ENCODE measurements at regions not wholly inside any gene's neighbourhood (a gene's known extent, or its start where the extent isn't known, plus 50 kb on each side); places are given as distances from the start of the nearest gene placed in this dataset.

GRCh38 chr4:125776146-125776545 is 461.4 kb downstream of the FAT4 start:
- TF ChIP-seq, protein P1, sequence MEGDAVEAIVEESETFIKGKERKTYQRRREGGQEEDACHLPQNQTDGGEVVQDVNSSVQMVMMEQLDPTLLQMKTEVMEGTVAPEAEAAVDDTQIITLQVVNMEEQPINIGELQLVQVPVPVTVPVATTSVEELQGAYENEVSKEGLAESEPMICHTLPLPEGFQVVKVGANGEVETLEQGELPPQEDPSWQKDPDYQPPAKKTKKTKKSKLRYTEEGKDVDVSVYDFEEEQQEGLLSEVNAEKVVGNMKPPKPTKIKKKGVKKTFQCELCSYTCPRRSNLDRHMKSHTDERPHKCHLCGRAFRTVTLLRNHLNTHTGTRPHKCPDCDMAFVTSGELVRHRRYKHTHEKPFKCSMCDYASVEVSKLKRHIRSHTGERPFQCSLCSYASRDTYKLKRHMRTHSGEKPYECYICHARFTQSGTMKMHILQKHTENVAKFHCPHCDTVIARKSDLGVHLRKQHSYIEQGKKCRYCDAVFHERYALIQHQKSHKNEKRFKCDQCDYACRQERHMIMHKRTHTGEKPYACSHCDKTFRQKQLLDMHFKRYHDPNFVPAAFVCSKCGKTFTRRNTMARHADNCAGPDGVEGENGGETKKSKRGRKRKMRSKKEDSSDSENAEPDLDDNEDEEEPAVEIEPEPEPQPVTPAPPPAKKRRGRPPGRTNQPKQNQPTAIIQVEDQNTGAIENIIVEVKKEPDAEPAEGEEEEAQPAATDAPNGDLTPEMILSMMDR (IDR thresholded peaks at IDR 0.05), result no peak
- TF ChIP-seq POLR2A (IDR thresholded peaks at IDR 0.05), result no peak
- intact Hi-C loops (cut with DNase I; ENCODE audit: low total_unique reads), result no loop called here
- WGBS, 2 donors, result 73 to 81% methylated on average over 4 of the region's 4 CpGs
- no peak overlapping the region for H3K4me3 ChIP-seq (ENCODE audit: low read depth, poor library complexity, severe bottlenecking)
- no peak for DNase-seq (ENCODE audit: low spot score in 2 of 2)

DNA sequence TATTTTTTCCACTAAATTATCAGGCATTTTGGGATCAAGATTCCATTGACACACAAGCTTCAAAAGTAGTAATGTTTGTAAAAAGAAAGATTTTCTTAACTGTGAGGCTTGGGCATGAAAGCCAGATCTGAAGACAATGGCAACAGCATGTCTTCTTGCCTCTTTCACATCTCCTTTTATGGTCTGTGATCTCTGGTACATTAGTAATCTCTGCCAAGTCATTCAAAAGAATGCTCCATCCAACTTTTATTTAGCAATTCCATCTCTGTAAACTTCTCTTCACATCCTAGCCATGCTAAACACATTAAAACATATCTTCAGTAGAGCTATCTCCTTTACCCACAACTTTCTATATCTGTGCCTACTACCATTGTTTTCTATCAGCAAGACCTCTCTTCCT is 465.4 kb downstream of the FAT4 start:
- intact Hi-C loops (cut with DNase I; ENCODE audit: low total_unique reads), result no loop called here
- TF ChIP-seq, protein P1 (IDR thresholded peaks at IDR 0.05), result no peak
- TF ChIP-seq POLR2A (IDR thresholded peaks at IDR 0.05), result no peak
- no peak overlapping the region for H3K4me3 ChIP-seq (ENCODE audit: low read depth, poor library complexity, severe bottlenecking)
- no peak for DNase-seq (ENCODE audit: low spot score in 2 of 2)

- no peak overlapping the region for H3K4me3 ChIP-seq (ENCODE audit: low read depth, poor library complexity, severe bottlenecking)
- TF ChIP-seq, protein P1 (IDR thresholded peaks at IDR 0.05), result no peak
- intact Hi-C loops (cut with DNase I; ENCODE audit: low total_unique reads), result no loop called here
- DNase-seq (ENCODE audit: low spot score in 2 of 2), result no peak
- WGBS, 2 donors, result 58 to 62% methylated on average over 3 of the region's 3 CpGs
Observed at GRCh38 chr4:125780747-125781146, 466.0 kb downstream of the FAT4 start.

DNA sequence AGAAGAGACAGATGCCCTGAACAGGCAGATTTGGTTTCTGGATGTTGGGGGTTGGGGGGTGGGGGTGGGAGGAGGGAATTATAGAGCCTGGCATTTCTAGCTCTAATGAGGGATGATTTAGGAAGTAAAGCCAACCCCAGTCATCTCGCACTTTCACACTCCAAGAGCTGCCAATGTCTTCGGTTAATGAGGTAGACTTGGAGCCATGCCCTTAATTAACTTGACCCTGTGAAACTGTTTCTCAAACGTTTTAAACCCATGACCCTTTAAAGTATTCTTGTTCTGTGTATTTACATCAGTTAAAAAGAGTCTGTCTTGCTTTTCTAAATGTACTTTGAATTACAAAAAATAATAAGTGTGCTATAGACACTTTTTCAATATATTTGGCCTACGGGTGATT is 466.9 kb downstream of the FAT4 start:
- H3K4me3 ChIP-seq (ENCODE audit: low read depth, poor library complexity, severe bottlenecking), result no peak overlapping the region
- WGBS, 2 donors, result 38 to 41% methylated on average over 4 of the region's 4 CpGs
- intact Hi-C loops (cut with DNase I; ENCODE audit: low total_unique reads), result no loop called here
- TF ChIP-seq, protein P1 (IDR thresholded peaks at IDR 0.05), result no peak
- no peak for TF ChIP-seq POLR2A (IDR thresholded peaks at IDR 0.05)
- DNase-seq (ENCODE audit: low spot score in 2 of 2), result no peak

DNA sequence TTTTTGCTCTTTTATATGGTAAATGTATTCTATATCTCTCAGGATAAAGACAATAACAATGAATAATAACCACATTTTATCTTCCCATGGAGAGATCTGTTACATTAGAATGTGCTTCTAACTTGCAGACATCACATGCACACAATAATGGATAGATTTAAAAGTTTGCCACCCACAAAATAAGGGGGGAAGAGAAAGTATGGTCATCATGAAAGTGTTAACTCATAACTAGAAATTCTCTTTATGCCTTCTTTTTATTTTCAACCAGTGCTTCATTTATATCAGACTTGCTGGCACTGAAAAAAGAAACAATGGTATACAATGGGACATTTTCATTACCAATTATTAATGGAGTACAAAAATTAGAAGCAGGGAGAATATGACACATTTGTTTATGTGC is 470.0 kb downstream of the FAT4 start:
- TF ChIP-seq, protein P1 (IDR thresholded peaks at IDR 0.05), result no peak
- no peak for TF ChIP-seq POLR2A (IDR thresholded peaks at IDR 0.05)
- intact Hi-C loops (cut with DNase I; ENCODE audit: low total_unique reads), result no loop called here
- no peak for DNase-seq (ENCODE audit: low spot score in 2 of 2)
- no peak overlapping the region for H3K4me3 ChIP-seq (ENCODE audit: low read depth, poor library complexity, severe bottlenecking)

- DNase-seq (ENCODE audit: low spot score in 2 of 2), result no peak
- no peak overlapping the region for H3K4me3 ChIP-seq (ENCODE audit: low read depth, poor library complexity, severe bottlenecking)
- intact Hi-C loops (cut with DNase I; ENCODE audit: low total_unique reads), result no loop called here
- TF ChIP-seq, protein P1 (IDR thresholded peaks at IDR 0.05), result no peak
- TF ChIP-seq POLR2A (IDR thresholded peaks at IDR 0.05), result no peak
Observed at GRCh38 chr4:125787707-125788106, 473.0 kb downstream of the FAT4 start.

All from lower leg skin (tissue), 4 donors.